Astrocyte (in vitro differentiated cells and primary cell): ENCODE measurements at regions not wholly inside any gene's neighbourhood (a gene's known extent, or its start where the extent isn't known, plus 50 kb on each side); places are given as distances from the start of the nearest gene placed in this dataset.

Experiments used
- CTCF ChIP-seq: IDR thresholded peaks from 2 replicates; pipeline ENCODE4 v1.5.1; 2011; ENCODE audit warnings: low read depth, mild to moderate bottlenecking, inconsistent platforms, low read length, moderate library complexity; ENCODE audit not compliant: insufficient read depth
- EZH2 ChIP-seq: IDR thresholded peaks from 2 replicates; pipeline ENCODE4 v1.6.1; 2012; ENCODE audit warnings: mild to moderate bottlenecking, low read length, inconsistent platforms; ENCODE audit not compliant: insufficient read depth

DNA sequence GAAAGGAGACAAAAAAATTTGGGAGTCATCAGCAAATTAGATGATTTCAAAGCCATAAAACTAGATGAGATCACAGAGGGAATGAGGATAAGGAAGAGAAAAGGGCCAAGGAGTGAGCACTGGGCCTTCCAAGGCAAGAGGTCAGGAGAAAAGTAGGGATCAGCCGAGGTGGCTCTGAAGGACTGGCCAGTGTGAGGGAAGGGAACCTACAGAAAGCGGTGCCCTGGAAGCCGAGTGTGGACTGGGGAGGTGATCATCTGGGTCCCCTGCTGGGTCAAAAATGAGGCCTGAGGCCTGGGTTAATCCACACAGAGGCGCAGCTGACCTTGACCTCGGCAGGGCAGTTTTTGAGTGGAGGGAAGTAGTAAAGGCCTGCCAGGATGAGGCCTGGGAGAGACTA lies 133.8 kb downstream of the SMIM20 start:
- no peak for TF ChIP-seq CTCF
- no peak for TF ChIP-seq EZH2
